Keratinocyte (primary cell): ENCODE measurements at regions not wholly inside any gene's neighbourhood (a gene's known extent, or its start where the extent isn't known, plus 50 kb on each side); places are given as distances from the start of the nearest gene placed in this dataset.

ENCODE experiments used
- DNase-seq: peaks from one replicate; pipeline ENCODE4 v3.0.0-alpha.2; 2011; ENCODE audit warnings: low read depth, missing footprints, low spot score
- FAIRE-seq: peaks from 2 replicates; lab custom pipeline; 2011; peaks lifted over from hg19 to GRCh38; lab: Jason Lieb, UNC
- H2AFZ ChIP-seq: 2 replicates; pipeline ENCODE4 v1.6.0; 2012; ENCODE audit warnings: low read length, control low read depth, inconsistent platforms; ENCODE audit not compliant: control insufficient read depth
- H3K27ac ChIP-seq: 2 replicates; pipeline ENCODE4 v1.5.1; 2011; ENCODE audit warnings: low read length; ENCODE audit not compliant: control insufficient read depth, insufficient read depth
- H3K27me3 ChIP-seq: 3 replicates; pipeline ENCODE4 v1.6.0; 2011; ENCODE audit warnings: low read length; ENCODE audit not compliant: control insufficient read depth, insufficient read depth; ENCODE audit errors: extremely low read depth
- H3K36me3 ChIP-seq, 2 experiments: 2 replicates in 1 of 2; 3 replicates in 1 of 2; pipeline ENCODE4 v1.5.1; 2011; ENCODE audit warnings: low read length in 2 of 2, mild to moderate bottlenecking in 1 of 2; ENCODE audit not compliant: control insufficient read depth in 2 of 2, insufficient read depth in 2 of 2; ENCODE audit errors: extremely low read depth in 1 of 2
- H3K4me1 ChIP-seq: 3 replicates; pipeline ENCODE4 v1.5.1; 2011; ENCODE audit warnings: low read length; ENCODE audit not compliant: control insufficient read depth, insufficient read depth; ENCODE audit errors: extremely low read depth
- H3K4me2 ChIP-seq: 3 replicates; pipeline ENCODE4 v1.6.0; 2011; ENCODE audit warnings: low read depth, low read length; ENCODE audit not compliant: control insufficient read depth, insufficient read depth; ENCODE audit errors: extremely low read depth
- H3K4me3 ChIP-seq, 3 experiments: fragments of 200-600 bp in 1 of 3; sonication (generic) in 1 of 3; 2 replicates in 2 of 3; 3 replicates in 1 of 3; pipeline ENCODE4 v1.5.1; 2011 to 2016; ENCODE audit warnings: low read length in 3 of 3, mild to moderate bottlenecking in 3 of 3, control low read depth in 2 of 3, inconsistent platforms in 1 of 3, low read depth in 1 of 3, mixed read lengths in 1 of 3, mixed run types in 1 of 3, moderate library complexity in 1 of 3; ENCODE audit not compliant: control insufficient read depth in 2 of 3, insufficient read depth in 2 of 3; ENCODE audit errors: extremely low read depth in 1 of 3
- H3K79me2 ChIP-seq: 2 replicates; pipeline ENCODE4 v1.6.0; 2012; ENCODE audit warnings: low read length; ENCODE audit not compliant: control insufficient read depth, insufficient read depth
- H3K9ac ChIP-seq: 3 replicates; pipeline ENCODE4 v1.6.0; 2011; ENCODE audit warnings: low read length; ENCODE audit not compliant: control insufficient read depth, insufficient read depth; ENCODE audit errors: extremely low read depth
- H3K9me1 ChIP-seq: 3 replicates; pipeline ENCODE4 v1.6.0; 2011; ENCODE audit warnings: low read length; ENCODE audit not compliant: control insufficient read depth, insufficient read depth; ENCODE audit errors: extremely low read depth
- H3K9me3 ChIP-seq: 2 replicates; pipeline ENCODE4 v1.5.1; 2012; ENCODE audit warnings: low read depth, low read length; ENCODE audit not compliant: control insufficient read depth
- H4K20me1 ChIP-seq: 3 replicates; pipeline ENCODE4 v1.6.0; 2011; ENCODE audit warnings: low read length; ENCODE audit not compliant: control insufficient read depth, insufficient read depth; ENCODE audit errors: extremely low read depth
- CTCF ChIP-seq, 3 experiments: IDR thresholded peaks in 1 of 3; conservative IDR thresholded peaks in 1 of 3; optimal IDR thresholded peaks in 1 of 3; 2 replicates in 2 of 3; 3 replicates in 1 of 3; pipeline versions ENCODE3 to v1.5.1; 2011; ENCODE audit warnings: low read length in 3 of 3, mild to moderate bottlenecking in 3 of 3, moderate library complexity in 2 of 3, control low read depth in 1 of 3, inconsistent platforms in 1 of 3; ENCODE audit not compliant: insufficient read depth in 2 of 3; ENCODE audit errors: extremely low read depth in 1 of 3
- EZH2 ChIP-seq: IDR thresholded peaks from one replicate; pipeline ENCODE4 v1.6.1; 2012; ENCODE audit warnings: inconsistent platforms, mild to moderate bottlenecking, low read length, moderate library complexity
- dilution Hi-C: fragments of 300-500 bp; cut with MboI; formaldehyde crosslinking; loops from one replicate; pipeline ENCODE4 v1.7.0; 2020; ENCODE audit warnings: low sequenced_read_pairs; ENCODE audit not compliant: extremely low pct_ligation_motif_present

GRCh38 chr2:120971866-120972265 lies 236.2 kb downstream of the GLI2 start:
- Histone ChIP-seq H3K27me3 (no peaks in the 10 kb centered on the region), H3K27ac (no peak overlapping the region), H3K36me3 (no peaks in the 10 kb centered on the region), H3K79me2 (no peaks in the 10 kb centered on the region), H3K9me3 (no peaks in the 10 kb centered on the region), H3K4me3 (no peak overlapping the region), H2AFZ (no peak overlapping the region), H3K9ac (no peak overlapping the region), H3K4me1 (no peaks in the 10 kb centered on the region), H3K4me2 (no peak overlapping the region), H3K9me1 (no peaks in the 10 kb centered on the region), H4K20me1 (no peaks in the 10 kb centered on the region)
- TF ChIP-seq CTCF (optimal IDR thresholded peaks at IDR 0.05 in 1 of 3, IDR thresholded peaks at IDR 0.05 in 1 of 3, conservative IDR thresholded peaks at IDR 0.05 in 1 of 3; ENCODE audit: extremely low read depth in 1 of 3, insufficient read depth in 2 of 3, low read length in 3 of 3) (no peak), EZH2 (no peak)
- dilution Hi-C loops, result no loop called here
- DNase-seq, result no peak
- FAIRE-seq, result no peak

- FAIRE-seq, result no peak
- H3K36me3 ChIP-seq, result no peaks in the 10 kb centered on the region
- TF ChIP-seq EZH2 (no peak), CTCF (optimal IDR thresholded peaks at IDR 0.05 in 1 of 3, IDR thresholded peaks at IDR 0.05 in 1 of 3, conservative IDR thresholded peaks at IDR 0.05 in 1 of 3; ENCODE audit: extremely low read depth in 1 of 3, insufficient read depth in 2 of 3, low read length in 3 of 3) (no peak)
Measured at GRCh38 chr2:120972286-120972685, 236.6 kb downstream of the GLI2 start.

More at GRCh38 chr2:120972286-120972685, 236.6 kb downstream of the GLI2 start:
- no peaks in the 10 kb centered on the region for H4K20me1 ChIP-seq
- H3K79me2 ChIP-seq, result no peaks in the 10 kb centered on the region
- H3K27ac ChIP-seq, result no peak overlapping the region
- H3K4me2 ChIP-seq, result no peak overlapping the region
- dilution Hi-C loops, result no loop called here
- H3K9me1 ChIP-seq, result no peaks in the 10 kb centered on the region
- H2AFZ ChIP-seq, result no peak overlapping the region
- no peaks in the 10 kb centered on the region for H3K27me3 ChIP-seq
- no peaks in the 10 kb centered on the region for H3K9me3 ChIP-seq
- no peaks in the 10 kb centered on the region for H3K4me1 ChIP-seq
- no peak overlapping the region for H3K4me3 ChIP-seq
- DNase-seq, result no peak
- no peak overlapping the region for H3K9ac ChIP-seq
